ENCODE measurements at regions not wholly inside any gene's neighbourhood (a gene's known extent, or its start where the extent isn't known, plus 50 kb on each side); places are given as distances from the start of the nearest gene placed in this dataset.

- TF ChIP-seq CTCF (IDR thresholded peaks at IDR 0.05) (no peak), POLR2A (IDR thresholded peaks at IDR 0.05) (no peak)
Observed at GRCh38 chr18:30328839-30329238, 713.7 kb downstream of the DSC3 start.

Data from body of pancreas (tissue), 4 donors.